HG02763 (cell line): ENCODE measurements at regions not wholly inside any gene's neighbourhood (a gene's known extent, or its start where the extent isn't known, plus 50 kb on each side); places are given as distances from the start of the nearest gene placed in this dataset.

Experiments used
- ATAC-seq: cut with Tn5 transposase; IDR thresholded peaks from one replicate; pipeline ENCODE4 v1.9.1; 2021; ENCODE audit warnings: mild to moderate bottlenecking, moderate library complexity; ENCODE audit not compliant: unreplicated experiment

GRCh38 chr3:31047673-31048072, 153.2 kb upstream of the GADL1 start:
- ATAC-seq = no peak

GRCh38 chr3:31048143-31048542, 153.7 kb upstream of the GADL1 start:
- no peak for ATAC-seq

GRCh38 chr3:31050296-31050695, 155.8 kb upstream of the GADL1 start:
- no peak for ATAC-seq

- ATAC-seq = no peak
Observed at GRCh38 chr3:31051226-31051625, 156.8 kb upstream of the GADL1 start.

GRCh38 chr3:31053299-31053698, 158.8 kb upstream of the GADL1 start:
- no peak for ATAC-seq

GRCh38 chr3:31054032-31054431, 159.6 kb upstream of the GADL1 start:
- ATAC-seq = no peak

GRCh38 chr3:31055757-31056156, 161.3 kb upstream of the GADL1 start:
- ATAC-seq = no peak

GRCh38 chr3:31057891-31058290, 163.4 kb upstream of the GADL1 start:
- ATAC-seq = no peak

- ATAC-seq = no peak
Observed at GRCh38 chr3:31064021-31064420, 169.6 kb upstream of the GADL1 start.

- no peak for ATAC-seq
Observed at GRCh38 chr3:31065765-31066164, 171.3 kb upstream of the GADL1 start.

GRCh38 chr3:31067004-31067403, 172.5 kb upstream of the GADL1 start:
- no peak for ATAC-seq

- ATAC-seq = no peak
Observed at GRCh38 chr3:31075471-31075870, 181.0 kb upstream of the GADL1 start.

- no peak for ATAC-seq
Observed at GRCh38 chr3:31075876-31076275, 181.4 kb upstream of the GADL1 start.

- ATAC-seq = no peak
Observed at GRCh38 chr3:31077021-31077601, 182.7 kb upstream of the GADL1 start.

- no peak for ATAC-seq
Observed at GRCh38 chr3:31077826-31078225, 183.4 kb upstream of the GADL1 start.

- no peak for ATAC-seq
Observed at GRCh38 chr3:31079689-31080088, 185.2 kb upstream of the GADL1 start.

GRCh38 chr3:31081018-31081662, 186.7 kb upstream of the GADL1 start:
- ATAC-seq = no peak

GRCh38 chr3:31086148-31086547, 191.7 kb upstream of the GADL1 start:
- ATAC-seq = no peak

GRCh38 chr3:31086698-31087097, 192.2 kb upstream of the GADL1 start:
- ATAC-seq = no peak

- ATAC-seq = no peak
Observed at GRCh38 chr3:31091748-31092147, 197.3 kb upstream of the GADL1 start.

GRCh38 chr3:31092748-31093589, 198.5 kb upstream of the GADL1 start:
- ATAC-seq = no peak

GRCh38 chr3:31093606-31094005, 199.1 kb upstream of the GADL1 start:
- no peak for ATAC-seq
